ENCODE measurements at regions not wholly inside any gene's neighbourhood (a gene's known extent, or its start where the extent isn't known, plus 50 kb on each side); places are given as distances from the start of the nearest gene placed in this dataset.
A peak's percentile ranks its signal among the peaks of the same experiment; 100 is the strongest.
"Not testable (repeated sequence)": the region's sequence is repeated elsewhere in the genome, so short reads cannot be mapped to it uniquely, and the experiment has no call there.

DNA sequence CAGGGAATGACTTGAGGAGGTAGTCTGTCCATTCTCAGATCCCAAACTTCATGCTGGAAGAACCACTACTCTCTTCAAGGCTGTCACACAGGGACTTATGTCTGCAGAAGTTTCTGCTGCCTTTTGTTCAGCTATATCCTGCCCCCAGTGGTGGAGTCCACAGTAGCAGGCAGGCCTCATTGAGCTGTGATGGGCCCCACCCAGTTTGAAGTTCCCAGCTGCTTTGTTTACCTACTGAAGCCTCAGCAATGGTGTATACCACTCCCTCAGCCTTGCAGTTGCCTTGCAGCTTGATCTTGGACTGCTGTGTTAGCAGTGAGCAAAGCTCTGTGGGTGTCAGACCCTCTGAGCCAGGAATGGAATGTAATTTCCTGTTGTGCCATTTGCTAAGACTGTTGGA, 212.0 kb downstream of the CDY2B start:
- H3K4me3 Mint-ChIP-seq; H3K4me1 Mint-ChIP-seq; DNase-seq; intact Hi-C loops (cut with micrococcal nuclease); H3K27ac Mint-ChIP-seq; H3K36me3 Mint-ChIP-seq (ENCODE audit: low read depth); H3K27me3 Mint-ChIP-seq; H3K9me3 Mint-ChIP-seq: not testable (repeated sequence)

DNA sequence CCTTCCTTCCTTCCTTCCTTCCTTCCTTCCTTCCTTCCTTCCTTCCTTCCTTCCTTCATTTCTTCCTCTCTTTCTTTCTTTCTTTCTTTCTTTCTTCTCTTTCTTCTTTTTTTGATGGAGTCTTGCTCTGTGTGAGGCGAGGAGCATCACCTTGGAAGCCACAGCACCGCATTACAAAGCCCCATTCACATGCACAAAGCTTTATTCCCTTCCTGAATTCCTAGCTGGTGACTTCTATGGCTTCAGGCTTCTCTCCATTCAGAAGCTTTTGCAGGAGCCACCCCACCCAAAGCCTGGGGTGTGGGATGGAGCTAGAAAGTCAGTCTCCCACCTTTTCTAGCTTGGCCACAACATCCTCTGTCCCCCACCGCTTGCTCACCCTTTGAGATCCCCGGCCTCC, 237.0 kb downstream of the CDY2B start:
- DNase-seq; H3K9me3 Mint-ChIP-seq; intact Hi-C loops (cut with micrococcal nuclease): not testable (repeated sequence)

DNA sequence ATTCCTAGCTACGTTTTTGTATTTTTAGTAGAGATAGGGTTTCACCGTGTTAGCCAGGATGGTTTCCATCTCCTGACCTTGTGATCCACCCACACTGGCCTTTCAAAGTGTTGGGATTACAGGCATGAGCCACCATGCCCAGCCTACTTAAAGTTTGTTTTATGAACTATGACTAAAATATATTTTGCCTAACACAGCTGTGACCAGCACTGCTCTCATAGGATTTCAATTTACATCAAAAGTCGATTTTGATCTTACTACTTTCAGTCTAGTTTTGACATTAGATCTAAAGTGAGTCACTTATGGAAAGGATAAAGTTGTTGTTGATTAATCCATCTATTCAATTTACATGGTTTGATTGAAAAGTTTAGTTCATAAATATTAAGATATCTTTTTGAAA, 245.5 kb downstream of the CDY2B start:
- H3K27ac Mint-ChIP-seq; H3K4me3 Mint-ChIP-seq; intact Hi-C loops (cut with micrococcal nuclease); DNase-seq; H3K36me3 Mint-ChIP-seq (ENCODE audit: low read depth); H3K4me1 Mint-ChIP-seq; H3K9me3 Mint-ChIP-seq; H3K27me3 Mint-ChIP-seq: not testable (repeated sequence)

More for the DNA sequence above, 237.0 kb downstream of the CDY2B start:
- H3K36me3 Mint-ChIP-seq (ENCODE audit: low read depth); H3K27ac Mint-ChIP-seq; H3K4me1 Mint-ChIP-seq; H3K4me3 Mint-ChIP-seq; H3K27me3 Mint-ChIP-seq: not testable (repeated sequence)

GRCh38 chrY:17611256-17611655, 268.8 kb downstream of the CDY2B start:
- H3K9me3 Mint-ChIP-seq; H3K4me3 Mint-ChIP-seq; intact Hi-C loops (cut with micrococcal nuclease); H3K27me3 Mint-ChIP-seq; H3K27ac Mint-ChIP-seq; H3K4me1 Mint-ChIP-seq; DNase-seq; H3K36me3 Mint-ChIP-seq (ENCODE audit: low read depth): not testable (repeated sequence)

DNA sequence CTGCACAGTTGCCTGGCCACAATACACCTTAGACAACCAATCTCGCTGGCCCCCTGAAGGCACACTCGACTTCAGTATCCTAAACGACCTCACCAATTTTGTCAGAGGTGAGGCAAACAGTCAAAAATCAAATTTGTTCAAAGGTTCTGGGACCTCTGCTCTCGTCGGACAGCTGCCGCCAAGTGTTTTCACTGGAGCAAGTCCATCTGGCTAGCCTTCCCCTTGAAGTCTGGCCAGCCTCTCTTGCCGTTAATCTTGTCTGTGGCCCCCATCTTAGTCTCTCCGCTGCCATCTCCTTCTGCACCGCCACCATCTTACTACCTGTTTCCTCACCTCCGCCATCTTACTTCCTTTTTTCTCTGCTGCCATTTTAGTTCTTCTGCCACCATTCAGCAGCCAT, 269.4 kb downstream of the CDY2B start:
- H3K27me3 Mint-ChIP-seq; intact Hi-C loops (cut with micrococcal nuclease); H3K4me1 Mint-ChIP-seq: not testable (repeated sequence)

DNA sequence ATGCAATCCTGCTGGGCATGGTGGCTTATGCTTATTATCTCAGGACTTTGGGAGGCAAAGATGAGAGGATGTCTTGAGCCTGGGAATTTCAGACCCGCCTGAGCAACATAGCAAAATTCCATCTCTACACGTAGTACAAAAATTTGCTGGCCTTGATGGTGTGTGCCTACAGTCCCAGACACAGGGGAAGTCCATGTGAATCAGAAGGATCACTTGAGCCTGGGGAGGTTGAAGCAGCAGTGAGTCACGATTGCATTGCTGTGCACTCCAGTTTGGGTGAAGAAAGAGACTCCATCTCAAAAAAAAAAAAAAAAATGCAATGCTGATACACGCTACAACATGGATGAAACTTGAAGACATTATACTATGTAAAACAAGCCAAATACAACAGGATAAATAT, 272.9 kb downstream of the CDY2B start:
- H3K27ac Mint-ChIP-seq; H3K36me3 Mint-ChIP-seq (ENCODE audit: low read depth); H3K4me3 Mint-ChIP-seq; DNase-seq; intact Hi-C loops (cut with micrococcal nuclease); H3K27me3 Mint-ChIP-seq; H3K9me3 Mint-ChIP-seq; H3K4me1 Mint-ChIP-seq: not testable (repeated sequence)

More for the DNA sequence above, 269.4 kb downstream of the CDY2B start:
- not testable (repeated sequence) for H3K36me3 Mint-ChIP-seq (ENCODE audit: low read depth); H3K9me3 Mint-ChIP-seq; H3K4me3 Mint-ChIP-seq; DNase-seq; H3K27ac Mint-ChIP-seq

DNA sequence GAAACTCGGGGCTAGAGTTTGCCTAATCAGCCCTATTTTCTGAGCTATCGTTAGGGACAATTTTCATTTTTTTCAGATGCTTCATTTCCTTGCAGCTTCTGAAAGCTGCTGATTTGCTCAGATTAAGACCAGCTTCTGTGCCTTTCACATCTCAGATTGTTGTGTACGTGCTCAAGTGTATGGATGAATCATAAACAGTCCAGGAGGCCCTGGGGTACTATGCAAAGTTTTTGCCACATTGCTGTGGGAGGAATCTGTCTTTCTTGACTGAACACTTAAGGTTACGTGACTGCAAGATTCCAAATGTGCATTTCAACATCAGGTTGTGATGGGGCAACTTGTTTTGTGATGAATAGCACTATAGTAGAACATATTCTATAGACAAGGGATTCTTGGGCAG, 280.8 kb downstream of the CDY2B start:
- intact Hi-C loops (cut with micrococcal nuclease); H3K4me1 Mint-ChIP-seq; H3K4me3 Mint-ChIP-seq; DNase-seq; H3K9me3 Mint-ChIP-seq; H3K27ac Mint-ChIP-seq; H3K36me3 Mint-ChIP-seq (ENCODE audit: low read depth); H3K27me3 Mint-ChIP-seq: not testable (repeated sequence)

DNA sequence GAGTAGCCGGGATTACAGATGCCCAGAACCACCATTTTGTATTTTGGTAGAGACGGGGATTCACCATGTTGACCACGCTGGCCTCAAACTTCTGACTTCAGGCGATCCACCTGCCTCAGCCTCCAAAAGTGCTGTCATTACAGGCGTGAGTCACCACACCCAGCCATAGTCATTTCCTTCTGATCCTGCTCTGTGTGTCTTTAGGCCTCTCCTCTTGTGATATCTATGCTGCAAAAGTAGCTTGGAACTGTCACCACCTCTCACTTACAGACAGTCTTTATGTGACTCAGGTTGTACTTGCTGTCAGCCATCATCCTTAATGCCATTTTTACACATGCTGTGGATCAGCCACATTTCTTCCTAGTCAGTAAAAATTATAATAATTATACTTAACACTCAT, 286.3 kb downstream of the CDY2B start:
- intact Hi-C loops (cut with micrococcal nuclease); DNase-seq; H3K27me3 Mint-ChIP-seq; H3K9me3 Mint-ChIP-seq; H3K4me1 Mint-ChIP-seq; H3K27ac Mint-ChIP-seq; H3K4me3 Mint-ChIP-seq; H3K36me3 Mint-ChIP-seq (ENCODE audit: low read depth): not testable (repeated sequence)

GRCh38 chrY:17579956-17580519, 300.0 kb downstream of the CDY2B start:
- H3K27me3 Mint-ChIP-seq; intact Hi-C loops (cut with micrococcal nuclease); H3K9me3 Mint-ChIP-seq; H3K4me1 Mint-ChIP-seq; DNase-seq; H3K27ac Mint-ChIP-seq; H3K36me3 Mint-ChIP-seq (ENCODE audit: low read depth); H3K4me3 Mint-ChIP-seq: not testable (repeated sequence)

DNA sequence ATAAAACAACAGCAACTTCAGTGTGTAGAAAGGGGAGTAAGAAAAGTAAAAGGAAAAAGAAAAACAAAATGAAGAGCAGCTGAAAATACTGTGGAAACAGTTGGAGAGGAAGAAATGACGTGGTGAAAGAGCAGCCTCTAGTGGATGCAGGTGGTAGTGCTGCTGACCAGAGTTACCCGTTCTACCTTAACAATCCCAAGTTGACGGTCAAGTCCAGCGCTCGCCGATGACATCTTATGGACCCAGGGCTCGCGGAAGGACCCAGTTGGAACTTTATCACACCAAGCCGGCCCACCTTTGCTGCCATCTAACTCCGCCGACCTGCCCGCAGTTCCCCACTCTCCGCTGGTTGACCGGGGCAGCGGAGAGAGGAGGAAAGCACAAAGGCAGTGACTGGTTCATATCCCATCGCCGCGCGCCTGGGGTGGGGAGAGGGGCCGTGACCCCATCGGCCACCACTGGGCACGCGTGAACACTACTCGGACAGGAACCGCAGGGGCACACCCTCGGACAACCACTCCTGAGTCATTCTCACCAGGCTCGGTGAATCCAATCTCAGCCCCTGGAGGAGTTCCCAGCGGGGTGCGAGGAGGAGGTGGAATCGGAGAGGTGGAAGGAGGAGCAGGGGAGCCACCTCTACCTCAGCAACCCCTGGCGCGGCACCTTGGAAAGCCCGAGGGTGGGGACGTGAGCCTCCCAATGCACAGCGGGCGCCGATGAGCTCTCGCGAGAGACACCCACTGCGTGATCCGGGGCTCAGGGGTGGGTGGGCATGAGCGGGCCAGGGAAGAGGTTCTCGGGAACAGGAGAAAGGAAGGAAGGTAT, 300.7 kb downstream of the CDY2B start:
- H3K9me3 Mint-ChIP-seq; H3K27ac Mint-ChIP-seq; H3K27me3 Mint-ChIP-seq; H3K36me3 Mint-ChIP-seq (ENCODE audit: low read depth); H3K4me1 Mint-ChIP-seq; intact Hi-C loops (cut with micrococcal nuclease): not testable (repeated sequence)
- peak; percentile 52 for DNase-seq
- H3K4me3 Mint-ChIP-seq, result peak overlapping the region; percentile 67

DNA sequence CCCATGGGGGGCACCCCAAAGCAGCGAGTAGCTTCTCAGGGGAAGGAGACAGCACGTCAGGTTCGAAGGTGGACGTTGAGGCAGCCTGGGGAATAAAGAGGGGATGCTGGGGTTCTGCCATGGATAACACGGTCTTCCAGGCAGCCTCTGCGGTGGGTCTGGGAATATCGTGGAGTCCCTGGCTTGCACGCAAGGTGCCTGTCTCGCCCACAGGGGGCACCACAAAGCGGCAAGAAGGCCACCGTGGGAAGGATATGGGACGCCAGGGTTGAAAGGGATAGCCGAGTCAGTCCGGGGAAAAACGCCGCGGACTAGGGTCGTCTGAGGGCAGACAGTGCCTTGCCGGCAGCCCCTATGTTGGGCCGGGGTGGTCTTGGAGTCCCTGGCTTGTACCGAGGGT, 316.9 kb downstream of the CDY2B start:
- H3K9me3 Mint-ChIP-seq; H3K4me3 Mint-ChIP-seq; DNase-seq; intact Hi-C loops (cut with micrococcal nuclease); H3K27ac Mint-ChIP-seq; H3K36me3 Mint-ChIP-seq (ENCODE audit: low read depth); H3K4me1 Mint-ChIP-seq; H3K27me3 Mint-ChIP-seq: not testable (repeated sequence)
